ENCODE measurements at regions not wholly inside any gene's neighbourhood (a gene's known extent, or its start where the extent isn't known, plus 50 kb on each side); places are given as distances from the start of the nearest gene placed in this dataset.

DNA sequence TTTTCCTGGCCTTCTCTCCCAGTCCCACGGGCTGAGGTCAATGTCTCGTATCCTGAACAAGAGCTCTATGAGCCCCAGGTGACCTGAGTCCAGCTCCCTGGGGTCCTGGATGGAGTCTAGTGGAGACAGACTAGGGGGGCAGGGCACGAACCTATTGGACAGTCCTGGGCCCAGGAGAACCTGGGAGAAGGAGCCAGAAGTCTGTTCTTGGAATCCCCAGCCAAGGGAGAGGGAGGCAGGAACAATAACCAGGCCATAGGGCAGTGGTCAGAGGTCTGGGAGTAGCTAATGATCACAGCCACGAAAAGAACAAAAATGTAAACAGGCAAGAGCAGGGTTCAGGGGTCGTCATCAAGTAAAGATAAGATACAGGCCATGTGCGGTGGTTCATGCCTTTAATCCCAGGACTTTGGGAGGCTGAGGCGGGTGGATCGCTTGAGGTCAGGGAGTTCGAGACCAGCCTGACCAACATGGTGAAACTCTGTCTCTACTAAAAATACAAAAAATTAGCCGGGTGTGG, 60.8 kb downstream of the COPRS start:
- TF ChIP-seq FOXP2 (optimal IDR thresholded peaks at IDR 0.05; ENCODE audit: borderline replicate concordance, extremely low read depth, extremely low read length, insufficient read depth) = no peak
- TF ChIP-seq TAF1 (IDR thresholded peaks at IDR 0.05; ENCODE audit: borderline replicate concordance, insufficient read depth, low read length) = no peak
- no peak for TF ChIP-seq POLR2AphosphoS5 (IDR thresholded peaks at IDR 0.05; ENCODE audit: low read depth, low read length)
- TF ChIP-seq, protein P1, sequence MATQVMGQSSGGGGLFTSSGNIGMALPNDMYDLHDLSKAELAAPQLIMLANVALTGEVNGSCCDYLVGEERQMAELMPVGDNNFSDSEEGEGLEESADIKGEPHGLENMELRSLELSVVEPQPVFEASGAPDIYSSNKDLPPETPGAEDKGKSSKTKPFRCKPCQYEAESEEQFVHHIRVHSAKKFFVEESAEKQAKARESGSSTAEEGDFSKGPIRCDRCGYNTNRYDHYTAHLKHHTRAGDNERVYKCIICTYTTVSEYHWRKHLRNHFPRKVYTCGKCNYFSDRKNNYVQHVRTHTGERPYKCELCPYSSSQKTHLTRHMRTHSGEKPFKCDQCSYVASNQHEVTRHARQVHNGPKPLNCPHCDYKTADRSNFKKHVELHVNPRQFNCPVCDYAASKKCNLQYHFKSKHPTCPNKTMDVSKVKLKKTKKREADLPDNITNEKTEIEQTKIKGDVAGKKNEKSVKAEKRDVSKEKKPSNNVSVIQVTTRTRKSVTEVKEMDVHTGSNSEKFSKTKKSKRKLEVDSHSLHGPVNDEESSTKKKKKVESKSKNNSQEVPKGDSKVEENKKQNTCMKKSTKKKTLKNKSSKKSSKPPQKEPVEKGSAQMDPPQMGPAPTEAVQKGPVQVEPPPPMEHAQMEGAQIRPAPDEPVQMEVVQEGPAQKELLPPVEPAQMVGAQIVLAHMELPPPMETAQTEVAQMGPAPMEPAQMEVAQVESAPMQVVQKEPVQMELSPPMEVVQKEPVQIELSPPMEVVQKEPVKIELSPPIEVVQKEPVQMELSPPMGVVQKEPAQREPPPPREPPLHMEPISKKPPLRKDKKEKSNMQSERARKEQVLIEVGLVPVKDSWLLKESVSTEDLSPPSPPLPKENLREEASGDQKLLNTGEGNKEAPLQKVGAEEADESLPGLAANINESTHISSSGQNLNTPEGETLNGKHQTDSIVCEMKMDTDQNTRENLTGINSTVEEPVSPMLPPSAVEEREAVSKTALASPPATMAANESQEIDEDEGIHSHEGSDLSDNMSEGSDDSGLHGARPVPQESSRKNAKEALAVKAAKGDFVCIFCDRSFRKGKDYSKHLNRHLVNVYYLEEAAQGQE (IDR thresholded peaks at IDR 0.05; ENCODE audit: insufficient read depth in 1 of 2, low read depth in 2 of 2, low read length in 2 of 2) = no peak
- no peak for TF ChIP-seq SIN3A (IDR thresholded peaks at IDR 0.05; ENCODE audit: borderline replicate concordance, insufficient read depth, low read length)

- no peak for TF ChIP-seq SIN3A (IDR thresholded peaks at IDR 0.05; ENCODE audit: borderline replicate concordance, insufficient read depth, low read length)
Measured at GRCh38 chr17:31794111-31794510, 64.9 kb downstream of the COPRS start.

GRCh38 chr17:31792007-31792585, 66.9 kb downstream of the COPRS start:
- TF ChIP-seq SIN3A (IDR thresholded peaks at IDR 0.05; ENCODE audit: borderline replicate concordance, insufficient read depth, low read length) (no peak), FOXP2 (optimal IDR thresholded peaks at IDR 0.05; ENCODE audit: borderline replicate concordance, extremely low read depth, extremely low read length, insufficient read depth) (no peak), POLR2AphosphoS5 (IDR thresholded peaks at IDR 0.05; ENCODE audit: low read depth, low read length) (no peak), TAF1 (IDR thresholded peaks at IDR 0.05; ENCODE audit: borderline replicate concordance, insufficient read depth, low read length) (no peak)
- TF ChIP-seq, protein P1 (IDR thresholded peaks at IDR 0.05; ENCODE audit: insufficient read depth in 1 of 2, low read depth in 2 of 2, low read length in 2 of 2) = no peak

- TF ChIP-seq FOXP2 (optimal IDR thresholded peaks at IDR 0.05; ENCODE audit: borderline replicate concordance, extremely low read depth, extremely low read length, insufficient read depth) (no peak), POLR2AphosphoS5 (IDR thresholded peaks at IDR 0.05; ENCODE audit: low read depth, low read length) (no peak)
Measured at GRCh38 chr17:31789707-31790505, 69.1 kb downstream of the COPRS start.

DNA sequence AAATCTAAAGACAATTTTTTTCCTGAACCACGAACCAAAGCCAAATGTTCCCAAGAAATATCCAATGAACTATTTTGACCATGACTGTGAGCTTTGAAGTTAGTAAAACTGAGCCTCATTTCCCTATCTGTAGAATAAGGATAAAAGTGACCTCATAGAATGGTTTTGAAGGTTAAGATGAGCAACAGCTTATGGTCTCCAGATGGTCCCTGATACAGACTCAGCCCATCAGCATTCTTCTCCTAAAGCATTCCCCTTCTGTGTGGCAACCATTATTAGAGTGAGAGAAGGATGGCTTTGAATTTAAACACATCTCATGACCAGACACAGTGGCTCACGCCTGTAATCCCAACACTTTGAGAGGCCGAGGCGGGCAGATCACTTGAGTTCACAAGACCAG, 70.1 kb downstream of the COPRS start:
- TF ChIP-seq, protein P1 (IDR thresholded peaks at IDR 0.05; ENCODE audit: insufficient read depth in 1 of 2, low read depth in 2 of 2, low read length in 2 of 2) = no peak
- TF ChIP-seq POLR2AphosphoS5 (IDR thresholded peaks at IDR 0.05; ENCODE audit: low read depth, low read length) (no peak), FOXP2 (optimal IDR thresholded peaks at IDR 0.05; ENCODE audit: borderline replicate concordance, extremely low read depth, extremely low read length, insufficient read depth) (no peak), TAF1 (IDR thresholded peaks at IDR 0.05; ENCODE audit: borderline replicate concordance, insufficient read depth, low read length) (no peak), SIN3A (IDR thresholded peaks at IDR 0.05; ENCODE audit: borderline replicate concordance, insufficient read depth, low read length) (no peak)

- TF ChIP-seq TAF1 (IDR thresholded peaks at IDR 0.05; ENCODE audit: borderline replicate concordance, insufficient read depth, low read length) = no peak
- no peak for TF ChIP-seq FOXP2 (optimal IDR thresholded peaks at IDR 0.05; ENCODE audit: borderline replicate concordance, extremely low read depth, extremely low read length, insufficient read depth)
- TF ChIP-seq, protein P1 (IDR thresholded peaks at IDR 0.05; ENCODE audit: insufficient read depth in 1 of 2, low read depth in 2 of 2, low read length in 2 of 2) = no peak
- no peak for TF ChIP-seq SIN3A (IDR thresholded peaks at IDR 0.05; ENCODE audit: borderline replicate concordance, insufficient read depth, low read length)
- no peak for TF ChIP-seq POLR2AphosphoS5 (IDR thresholded peaks at IDR 0.05; ENCODE audit: low read depth, low read length)
Measured at GRCh38 chr17:31788571-31788946, 70.5 kb downstream of the COPRS start.
